A549 (cell line): ENCODE measurements at regions not wholly inside any gene's neighbourhood (a gene's known extent, or its start where the extent isn't known, plus 50 kb on each side); places are given as distances from the start of the nearest gene placed in this dataset.

Experiments used
- ATAC-seq, 2 experiments: fragments of 200-7000 bp in 1 of 2; fragments of >200 bp in 1 of 2; cut with Nextera tagmentation in 1 of 2; cut with Tn5 transposase in 1 of 2; 3 replicates each; pipeline versions ENCODE4 v1.8.0 to v1.9.1; 2018 to 2020; ENCODE audit warnings: mild to moderate bottlenecking in 1 of 2, moderate library complexity in 1 of 2
- CTCF ChIA-PET: fragments of 300-600 bp; sonication (Branson Sonifier 250); formaldehyde crosslinking; extraction: SDS; loops from one replicate; lab custom pipeline; 2021; ENCODE audit warnings: antibody characterized with exemption, inconsistent platforms; lab: Yijun Ruan, JAX
- POLR2A ChIA-PET: fragments of 350-600 bp; formaldehyde crosslinking; extraction: SDS; loops from one replicate; lab custom pipeline; 2021; ENCODE audit warnings: antibody characterized with exemption, inconsistent platforms; lab: Yijun Ruan, JAX
- DNase-seq, 2 experiments: peaks; one replicate each; pipeline versions ENCODE4 v3.0.0 to v3.0.0-alpha.2; 2011 to 2016; ENCODE audit warnings: low read depth in 1 of 2, low spot score in 1 of 2
- FAIRE-seq: peaks from 2 replicates; lab custom pipeline; 2011; peaks lifted over from hg19 to GRCh38; lab: Jason Lieb, UNC
- H3K27ac ChIP-seq, 2 experiments: fragments of >200 bp; sonication (Bioruptor Twin); formaldehyde crosslinking; 3 replicates each; pipeline ENCODE4 v1.5.1; 2016 to 2017
- H3K4me1 ChIP-seq: fragments of >200 bp; sonication (Bioruptor Twin); formaldehyde crosslinking; 3 replicates; pipeline ENCODE4 v1.6.1; 2016
- H3K4me2 ChIP-seq: fragments of >200 bp; sonication (Bioruptor Twin); formaldehyde crosslinking; 3 replicates; pipeline ENCODE4 v1.6.1; 2016
- H3K4me3 ChIP-seq: fragments of >200 bp; sonication (Bioruptor Twin); formaldehyde crosslinking; 3 replicates; pipeline ENCODE4 v1.5.1; 2016
- H3K9me3 ChIP-seq: fragments of >200 bp; sonication (Bioruptor Twin); formaldehyde crosslinking; 3 replicates; pipeline ENCODE4 v1.6.1; 2016
- ATOH8 ChIP-seq: fragments of 250-450 bp; sonication (Bioruptor Pico); IDR thresholded peaks from 2 replicates; pipeline ENCODE4 v1.5.0; 2020; ENCODE audit warnings: low read depth, mild to moderate bottlenecking, moderate library complexity
- BHLHE40 ChIP-seq: IDR thresholded peaks from 2 replicates; pipeline ENCODE4 v1.6.1; 2012; ENCODE audit warnings: low read depth, low read length, inconsistent platforms
- ELK1 ChIP-seq: fragments of 150-350 bp; IDR thresholded peaks from 2 replicates; pipeline ENCODE4 v1.6.1; 2014; ENCODE audit warnings: low read depth, mild to moderate bottlenecking, low read length
- FOSB ChIP-seq: fragments of 250-450 bp; sonication (Bioruptor Pico); IDR thresholded peaks from 2 replicates; pipeline ENCODE4 v1.5.0; 2020; ENCODE audit warnings: mild to moderate bottlenecking, moderate library complexity
- FOSL2 ChIP-seq, 2 experiments: fragments of 450-650 bp in 1 of 2; fragments of >200 bp in 1 of 2; sonication (Bioruptor Twin) in 1 of 2; formaldehyde crosslinking; IDR thresholded peaks; 2 replicates each; pipeline versions ENCODE4 v1.5.0 to v1.6.1; 2016 to 2020; ENCODE audit warnings: mild to moderate bottlenecking in 1 of 2, moderate library complexity in 1 of 2
- GATA3 ChIP-seq: IDR thresholded peaks from 2 replicates; pipeline ENCODE4 v1.6.1; 2012; ENCODE audit warnings: borderline replicate concordance
- HOXA7 ChIP-seq: fragments of 250-450 bp; sonication (Bioruptor Pico); IDR thresholded peaks from 2 replicates; pipeline ENCODE4 v1.5.0; 2020; ENCODE audit warnings: mild to moderate bottlenecking, moderate library complexity
- HOXB13 ChIP-seq: fragments of 250-450 bp; sonication (Bioruptor Pico); IDR thresholded peaks from 2 replicates; pipeline ENCODE4 v1.5.0; 2020; ENCODE audit warnings: low read depth, mild to moderate bottlenecking, moderate library complexity
- HOXB5 ChIP-seq: fragments of 250-450 bp; sonication (Bioruptor Pico); IDR thresholded peaks from 2 replicates; pipeline ENCODE4 v1.5.0; 2020; ENCODE audit warnings: mild to moderate bottlenecking, moderate library complexity
- JUNB ChIP-seq: fragments of >200 bp; sonication (Bioruptor Twin); formaldehyde crosslinking; IDR thresholded peaks from 2 replicates; pipeline ENCODE4 v1.6.1; 2016
- KDM1A ChIP-seq: fragments of 200-600 bp; sonication (generic); IDR thresholded peaks from 2 replicates; pipeline ENCODE4 v1.6.1; 2016; ENCODE audit warnings: low read depth, mild to moderate bottlenecking
- MAZ ChIP-seq: fragments of 150-350 bp; IDR thresholded peaks from 2 replicates; pipeline ENCODE4 v1.6.1; 2014; ENCODE audit warnings: antibody characterized with exemption, low read depth, low read length, borderline replicate concordance
- MYC ChIP-seq: IDR thresholded peaks from 2 replicates; pipeline ENCODE4 v1.6.1; 2012; ENCODE audit warnings: mild to moderate bottlenecking, inconsistent platforms, low read length, improper control_type of control experiment, borderline replicate concordance
- NFE2L2 ChIP-seq: fragments of 150-350 bp; conservative IDR thresholded peaks from 2 replicates; pipeline ENCODE4 v1.6.1; 2014; ENCODE audit warnings: low read length
- NPAS2 ChIP-seq: fragments of 250-450 bp; sonication (Bioruptor Pico); IDR thresholded peaks from 2 replicates; pipeline ENCODE4 v1.8.0; 2022; ENCODE audit warnings: mild to moderate bottlenecking, moderate library complexity, borderline replicate concordance
- POLR2A ChIP-seq: IDR thresholded peaks from 2 replicates; pipeline ENCODE4 v1.6.1; 2012; ENCODE audit warnings: mild to moderate bottlenecking, low read length
- RAD21 ChIP-seq, 2 experiments: fragments of >200 bp in 1 of 2; sonication (Bioruptor Twin) in 1 of 2; formaldehyde crosslinking in 1 of 2; IDR thresholded peaks in 1 of 2; conservative IDR thresholded peaks in 1 of 2; 2 replicates in 1 of 2; 3 replicates in 1 of 2; pipeline ENCODE4 v1.6.1; 2012 to 2018; ENCODE audit warnings: inconsistent platforms in 1 of 2
- RNF2 ChIP-seq: fragments of 200-600 bp; sonication (generic); IDR thresholded peaks from 2 replicates; pipeline ENCODE4 v1.6.1; 2016; ENCODE audit warnings: low read depth, mild to moderate bottlenecking, antibody characterized with exemption, moderate library complexity, borderline replicate concordance
- TP53 ChIP-seq: fragments of 250-450 bp; sonication (Bioruptor Pico); IDR thresholded peaks from 2 replicates; pipeline ENCODE4 v1.5.0; 2021; ENCODE audit warnings: mild to moderate bottlenecking, moderate library complexity
- ZC3H11A ChIP-seq: fragments of 450-650 bp; IDR thresholded peaks from 2 replicates; pipeline ENCODE4 v1.6.1; 2014; ENCODE audit warnings: antibody characterized with exemption, mild to moderate bottlenecking
- ZFP36 ChIP-seq: fragments of 450-650 bp; IDR thresholded peaks from 2 replicates; pipeline ENCODE4 v1.6.1; 2014; ENCODE audit warnings: borderline replicate concordance; ENCODE audit not compliant: partially characterized antibody
- WGBS: methylation state at CpG from one replicate; pipeline ENCODE4 v1.1.6; 2017; ENCODE audit errors: missing lambda C conversion rate; 5-methylcytosine and 5-hydroxymethylcytosine counted together
- TF ChIP-seq, protein P1 (sequence below): IDR thresholded peaks from 2 replicates; pipeline ENCODE4 v1.6.1; 2012; ENCODE audit warnings: low read depth, borderline replicate concordance
- TF ChIP-seq, protein P2 (sequence below): fragments of 200-600 bp; sonication (generic); IDR thresholded peaks from 2 replicates; pipeline ENCODE4 v1.6.1; 2016; ENCODE audit warnings: antibody characterized with exemption, mild to moderate bottlenecking, moderate library complexity
- TF ChIP-seq, protein P3 (sequence below): IDR thresholded peaks from 2 replicates; pipeline ENCODE4 v1.6.1; 2012
- TF ChIP-seq, protein P4 (sequence below): IDR thresholded peaks from 2 replicates; pipeline ENCODE4 v1.6.1; 2012

DNA sequence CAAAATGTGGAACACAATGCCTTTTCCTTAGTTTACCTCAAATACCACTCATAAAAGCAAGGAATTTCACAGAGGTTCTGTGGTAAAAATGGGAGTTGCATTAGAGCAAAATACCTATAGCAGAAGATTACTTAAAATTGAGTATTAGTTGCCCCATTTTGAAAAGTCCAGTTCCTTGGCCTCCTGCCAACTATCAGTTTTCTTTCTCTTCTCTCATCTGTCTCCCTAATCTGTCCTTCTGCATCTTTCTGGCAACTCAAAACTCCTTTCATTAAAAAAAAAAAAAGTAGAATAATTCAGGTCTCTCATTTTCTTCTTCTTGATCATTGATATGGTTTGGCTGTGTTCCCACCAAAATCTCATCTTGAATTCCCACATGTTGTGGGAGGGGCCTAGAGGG is 127.3 kb downstream of the ATP23 start (continued):
- TF ChIP-seq RNF2: no peak
- TF ChIP-seq, protein P1, sequence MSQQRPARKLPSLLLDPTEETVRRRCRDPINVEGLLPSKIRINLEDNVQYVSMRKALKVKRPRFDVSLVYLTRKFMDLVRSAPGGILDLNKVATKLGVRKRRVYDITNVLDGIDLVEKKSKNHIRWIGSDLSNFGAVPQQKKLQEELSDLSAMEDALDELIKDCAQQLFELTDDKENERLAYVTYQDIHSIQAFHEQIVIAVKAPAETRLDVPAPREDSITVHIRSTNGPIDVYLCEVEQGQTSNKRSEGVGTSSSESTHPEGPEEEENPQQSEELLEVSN: no peak

GRCh38 chr12:58069268-58069963 is 128.0 kb downstream of the ATP23 start:
- no peak for DNase-seq
- no peaks in the 10 kb centered on the region for H3K9me3 ChIP-seq
- no peak for FAIRE-seq
- ATAC-seq: no peak
- no peak overlapping the region for H3K27ac ChIP-seq
- CTCF ChIA-PET: interaction anchor here (0.6 kb wide), 1 partner anchor 77 kb away, joined by 3 read pairs; no protein-coding TSS in a partner anchor
- H3K4me1 ChIP-seq: 0 out of 3 replicates have a peak, but pooled peaks cover 4% of the 10 kb centered on the region
- H3K4me3 ChIP-seq: no peak overlapping the region
- H3K4me2 ChIP-seq: no peak overlapping the region
- 94% methylated on average over 2 of the region's 2 CpGs for WGBS
- TF ChIP-seq FOSB (CRISPR knock-in tag) (no peak), KDM1A (no peak), RAD21 (conservative IDR thresholded peaks at IDR 0.05 in 1 of 2, IDR thresholded peaks at IDR 0.05 in 1 of 2) (no peak), MAZ (no peak), ZC3H11A (no peak), HOXA7 (CRISPR knock-in tag) (no peak), MYC (no peak)
- POLR2A ChIA-PET: no interaction called here

DNA sequence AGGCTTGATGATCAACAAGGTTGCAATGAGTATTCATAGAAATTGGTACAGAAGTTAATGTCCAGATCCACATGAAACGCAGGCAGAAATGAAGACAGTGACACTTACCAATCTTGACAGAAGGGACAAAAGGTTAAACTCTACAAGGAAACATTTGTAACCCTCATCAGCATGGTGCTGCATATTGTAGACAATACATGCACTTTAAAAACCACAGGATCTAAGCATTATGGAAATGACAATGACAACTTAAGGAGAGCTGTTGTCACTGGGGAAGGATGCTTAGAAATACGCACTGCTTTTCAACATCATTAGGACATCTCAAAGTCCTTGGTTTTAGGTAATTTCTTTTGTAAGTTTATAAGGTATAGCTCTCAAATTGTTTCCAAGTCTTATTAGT is 130.6 kb downstream of the ATP23 start:
- TF ChIP-seq KDM1A (no peak), TP53 (no peak), NPAS2 (CRISPR knock-in tag) (no peak), JUNB (no peak), ATOH8 (CRISPR knock-in tag) (no peak), HOXB5 (CRISPR knock-in tag) (no peak), FOSL2 (IDR thresholded peaks at IDR 0.05) (no peak), FOSL2 (CRISPR knock-in tag; IDR thresholded peaks at IDR 0.05) (no peak), NFE2L2 (no peak), ZFP36 (no peak), GATA3 (no peak), FOSB (CRISPR knock-in tag) (no peak), HOXB13 (CRISPR knock-in tag) (no peak), RNF2 (no peak), ELK1 (no peak), BHLHE40 (no peak), POLR2A (no peak), HOXA7 (CRISPR knock-in tag) (no peak)
- TF ChIP-seq, protein P2, sequence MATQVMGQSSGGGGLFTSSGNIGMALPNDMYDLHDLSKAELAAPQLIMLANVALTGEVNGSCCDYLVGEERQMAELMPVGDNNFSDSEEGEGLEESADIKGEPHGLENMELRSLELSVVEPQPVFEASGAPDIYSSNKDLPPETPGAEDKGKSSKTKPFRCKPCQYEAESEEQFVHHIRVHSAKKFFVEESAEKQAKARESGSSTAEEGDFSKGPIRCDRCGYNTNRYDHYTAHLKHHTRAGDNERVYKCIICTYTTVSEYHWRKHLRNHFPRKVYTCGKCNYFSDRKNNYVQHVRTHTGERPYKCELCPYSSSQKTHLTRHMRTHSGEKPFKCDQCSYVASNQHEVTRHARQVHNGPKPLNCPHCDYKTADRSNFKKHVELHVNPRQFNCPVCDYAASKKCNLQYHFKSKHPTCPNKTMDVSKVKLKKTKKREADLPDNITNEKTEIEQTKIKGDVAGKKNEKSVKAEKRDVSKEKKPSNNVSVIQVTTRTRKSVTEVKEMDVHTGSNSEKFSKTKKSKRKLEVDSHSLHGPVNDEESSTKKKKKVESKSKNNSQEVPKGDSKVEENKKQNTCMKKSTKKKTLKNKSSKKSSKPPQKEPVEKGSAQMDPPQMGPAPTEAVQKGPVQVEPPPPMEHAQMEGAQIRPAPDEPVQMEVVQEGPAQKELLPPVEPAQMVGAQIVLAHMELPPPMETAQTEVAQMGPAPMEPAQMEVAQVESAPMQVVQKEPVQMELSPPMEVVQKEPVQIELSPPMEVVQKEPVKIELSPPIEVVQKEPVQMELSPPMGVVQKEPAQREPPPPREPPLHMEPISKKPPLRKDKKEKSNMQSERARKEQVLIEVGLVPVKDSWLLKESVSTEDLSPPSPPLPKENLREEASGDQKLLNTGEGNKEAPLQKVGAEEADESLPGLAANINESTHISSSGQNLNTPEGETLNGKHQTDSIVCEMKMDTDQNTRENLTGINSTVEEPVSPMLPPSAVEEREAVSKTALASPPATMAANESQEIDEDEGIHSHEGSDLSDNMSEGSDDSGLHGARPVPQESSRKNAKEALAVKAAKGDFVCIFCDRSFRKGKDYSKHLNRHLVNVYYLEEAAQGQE: no peak
- TF ChIP-seq, protein P3, sequence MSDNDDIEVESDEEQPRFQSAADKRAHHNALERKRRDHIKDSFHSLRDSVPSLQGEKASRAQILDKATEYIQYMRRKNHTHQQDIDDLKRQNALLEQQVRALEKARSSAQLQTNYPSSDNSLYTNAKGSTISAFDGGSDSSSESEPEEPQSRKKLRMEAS: no peak
- TF ChIP-seq, protein P4, sequence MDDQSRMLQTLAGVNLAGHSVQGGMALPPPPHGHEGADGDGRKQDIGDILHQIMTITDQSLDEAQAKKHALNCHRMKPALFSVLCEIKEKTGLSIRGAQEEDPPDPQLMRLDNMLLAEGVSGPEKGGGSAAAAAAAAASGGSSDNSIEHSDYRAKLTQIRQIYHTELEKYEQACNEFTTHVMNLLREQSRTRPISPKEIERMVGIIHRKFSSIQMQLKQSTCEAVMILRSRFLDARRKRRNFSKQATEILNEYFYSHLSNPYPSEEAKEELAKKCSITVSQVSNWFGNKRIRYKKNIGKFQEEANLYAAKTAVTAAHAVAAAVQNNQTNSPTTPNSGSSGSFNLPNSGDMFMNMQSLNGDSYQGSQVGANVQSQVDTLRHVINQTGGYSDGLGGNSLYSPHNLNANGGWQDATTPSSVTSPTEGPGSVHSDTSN: no peak
- ATAC-seq: no peak
- DNase-seq: no peak

More for the DNA sequence above, 130.6 kb downstream of the ATP23 start:
- Histone ChIP-seq H3K9me3 (no peaks in the 10 kb centered on the region), H3K27ac (no peak overlapping the region), H3K4me2 (no peak overlapping the region), H3K4me1 (0 out of 3 replicates have a peak, but pooled peaks cover 4% of the 10 kb centered on the region), H3K4me3 (no peak overlapping the region)
- ChIA-PET POLR2A (no interaction called here), CTCF (no interaction called here)
- FAIRE-seq: no peak
- WGBS: 49% methylated on average over 2 of the region's 2 CpGs
